HL-60 (cell line): ENCODE measurements at regions not wholly inside any gene's neighbourhood (a gene's known extent, or its start where the extent isn't known, plus 50 kb on each side); places are given as distances from the start of the nearest gene placed in this dataset.

Experiments used
- DNase-seq, 2 experiments: peaks; one replicate each; pipeline ENCODE4 v3.0.0-alpha.2; 2010 to 2020; ENCODE audit warnings: low read depth in 1 of 2, low spot score in 1 of 2
- H3K27ac ChIP-seq: fragments of 250-450 bp; sonication (Bioruptor Pico); replicated peaks from 2 replicates; pipeline ENCODE4 v1.5.1; 2020; ENCODE audit warnings: mild to moderate bottlenecking, moderate library complexity
- H3K27me3 ChIP-seq: fragments of 250-450 bp; sonication (Bioruptor Pico); 2 replicates; pipeline ENCODE4 v1.5.1; 2021; ENCODE audit warnings: mild to moderate bottlenecking, moderate library complexity; ENCODE audit not compliant: insufficient read depth, poor library complexity, severe bottlenecking
- H3K4me3 ChIP-seq: replicated peaks from 2 replicates; pipeline ENCODE4 v1.5.1; 2011; ENCODE audit warnings: mild to moderate bottlenecking, control low read depth, low read length; ENCODE audit not compliant: insufficient read depth
- CTCF ChIP-seq: IDR thresholded peaks from one replicate; pipeline ENCODE4 v1.5.1; 2011; ENCODE audit warnings: low read length, control low read depth, inconsistent platforms; ENCODE audit not compliant: insufficient read depth
- GABPA ChIP-seq: IDR thresholded peaks from 2 replicates; pipeline ENCODE4 v1.6.1; 2012; ENCODE audit warnings: low read depth
- POLR2AphosphoS5 ChIP-seq: IDR thresholded peaks from 2 replicates; pipeline ENCODE4 v1.6.1; 2012; ENCODE audit warnings: low read depth
- REST ChIP-seq: IDR thresholded peaks from 2 replicates; pipeline ENCODE4 v1.6.1; 2012; ENCODE audit warnings: low read depth; ENCODE audit not compliant: insufficient replicate concordance
- SPI1 ChIP-seq: IDR thresholded peaks from 2 replicates; pipeline ENCODE4 v1.6.1; 2012; ENCODE audit warnings: low read depth, mild to moderate bottlenecking, borderline replicate concordance

- no peak for TF ChIP-seq SPI1
- TF ChIP-seq CTCF, result no peak
- TF ChIP-seq REST, result no peak
- TF ChIP-seq GABPA, result no peak
- no peak for TF ChIP-seq POLR2AphosphoS5
- no peak overlapping the region for H3K27ac ChIP-seq
- no peak for DNase-seq
These were observed 66.8 kb upstream of the ANK2 start for GRCh38 chr4:112982680-112983079.

GRCh38 chr4:112994732-112995464, 54.6 kb upstream of the ANK2 start:
- Histone ChIP-seq H3K27me3 (no peaks in the 10 kb centered on the region), H3K27ac (no peak overlapping the region), H3K4me3 (no peak overlapping the region)
- TF ChIP-seq SPI1 (no peak), GABPA (no peak), CTCF (no peak), REST (no peak), POLR2AphosphoS5 (no peak)
- DNase-seq, result no peak

More at GRCh38 chr4:112982680-112983079, 66.8 kb upstream of the ANK2 start:
- Histone ChIP-seq H3K4me3 (no peak overlapping the region), H3K27me3 (no peaks in the 10 kb centered on the region)
